ENCODE measurements at regions not wholly inside any gene's neighbourhood (a gene's known extent, or its start where the extent isn't known, plus 50 kb on each side); places are given as distances from the start of the nearest gene placed in this dataset.

- TF ChIP-seq CTCF (IDR thresholded peaks at IDR 0.05): no peak
- no peak overlapping the region for H3K4me3 Mint-ChIP-seq (ENCODE audit: unreplicated experiment)
- peaks cover 9% of the 10 kb centered on the region for H3K4me1 Mint-ChIP-seq (ENCODE audit: low read depth)
- no peak for DNase-seq (ENCODE audit: low spot score)
- no peaks in the 10 kb centered on the region for H3K27me3 Mint-ChIP-seq (ENCODE audit: low read depth)
- H3K27ac Mint-ChIP-seq (ENCODE audit: unreplicated experiment): no peak overlapping the region
- peaks cover 3% of the 10 kb centered on the region for H3K36me3 Mint-ChIP-seq (ENCODE audit: low read depth)
- peaks cover 13% of the 10 kb centered on the region for H3K9me3 Mint-ChIP-seq (ENCODE audit: low read depth)
These were observed 144.7 kb upstream of the INHBA start for GRCh38 chr7:41847606-41848005.

DNA sequence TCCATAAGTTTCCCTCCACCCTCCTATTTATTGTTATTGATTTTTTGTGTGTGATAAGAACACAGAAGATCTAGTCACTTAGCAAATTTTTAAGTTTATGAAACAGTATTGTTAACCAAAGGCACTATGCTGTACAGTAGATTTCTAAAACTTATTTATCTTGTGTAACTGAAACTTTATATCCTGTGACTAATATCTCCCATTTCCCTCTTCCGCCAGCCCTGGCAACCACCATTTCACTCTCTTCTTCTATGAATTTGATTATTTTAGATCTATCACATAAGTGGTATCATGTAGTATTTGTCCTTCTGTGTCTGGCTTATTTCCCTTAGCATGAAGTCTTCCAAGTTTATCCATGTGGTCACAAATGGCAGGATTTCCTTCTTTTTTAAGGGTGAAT is 144.3 kb upstream of the INHBA start:
- H3K4me3 Mint-ChIP-seq (ENCODE audit: unreplicated experiment): no peak overlapping the region
- TF ChIP-seq CTCF (IDR thresholded peaks at IDR 0.05): no peak

GRCh38 chr7:41842956-41843355 is 140.1 kb upstream of the INHBA start:
- no peak for TF ChIP-seq CTCF (IDR thresholded peaks at IDR 0.05)
- Mint-ChIP-seq H3K36me3 (ENCODE audit: low read depth) (no peaks in the 10 kb centered on the region), H3K9me3 (ENCODE audit: low read depth) (peaks cover 9% of the 10 kb centered on the region), H3K4me1 (ENCODE audit: low read depth) (peaks cover 8% of the 10 kb centered on the region), H3K27ac (ENCODE audit: unreplicated experiment) (no peak overlapping the region), H3K4me3 (ENCODE audit: unreplicated experiment) (no peak overlapping the region), H3K27me3 (ENCODE audit: low read depth) (no peaks in the 10 kb centered on the region)
- DNase-seq (ENCODE audit: low spot score): no peak

More for the DNA sequence above, 144.3 kb upstream of the INHBA start:
- Mint-ChIP-seq H3K27ac (ENCODE audit: unreplicated experiment) (no peak overlapping the region), H3K9me3 (ENCODE audit: low read depth) (peaks cover 17% of the 10 kb centered on the region), H3K36me3 (ENCODE audit: low read depth) (peaks cover 3% of the 10 kb centered on the region), H3K27me3 (ENCODE audit: low read depth) (no peaks in the 10 kb centered on the region), H3K4me1 (ENCODE audit: low read depth) (peaks cover 9% of the 10 kb centered on the region)
- no peak for DNase-seq (ENCODE audit: low spot score)

DNA sequence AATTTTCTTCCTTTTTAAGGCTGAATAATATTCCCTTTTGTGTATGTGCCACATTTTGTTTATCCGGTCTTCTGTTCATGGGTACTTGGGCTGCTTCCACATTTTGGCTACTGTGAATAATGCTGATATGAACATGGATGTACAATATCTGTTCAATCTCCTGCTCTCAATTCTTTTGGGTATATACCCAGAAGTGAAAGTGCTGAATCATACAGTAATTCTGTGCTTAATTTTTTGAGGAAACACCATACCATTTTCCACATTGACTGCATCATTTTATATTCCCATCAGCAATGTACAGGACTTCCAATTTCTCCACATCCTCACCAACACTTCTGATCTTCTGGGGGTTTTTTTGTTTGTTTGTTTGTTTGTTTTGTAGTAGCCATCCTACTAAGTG is 135.0 kb upstream of the INHBA start:
- no peak for TF ChIP-seq CTCF (IDR thresholded peaks at IDR 0.05)
- Mint-ChIP-seq H3K9me3 (ENCODE audit: low read depth) (peaks cover 9% of the 10 kb centered on the region), H3K27me3 (ENCODE audit: low read depth) (no peaks in the 10 kb centered on the region), H3K4me3 (ENCODE audit: unreplicated experiment) (no peak overlapping the region), H3K27ac (ENCODE audit: unreplicated experiment) (no peak overlapping the region), H3K4me1 (ENCODE audit: low read depth) (peaks cover 26% of the 10 kb centered on the region), H3K36me3 (ENCODE audit: low read depth) (no peaks in the 10 kb centered on the region)
- no peak for DNase-seq (ENCODE audit: low spot score)

DNA sequence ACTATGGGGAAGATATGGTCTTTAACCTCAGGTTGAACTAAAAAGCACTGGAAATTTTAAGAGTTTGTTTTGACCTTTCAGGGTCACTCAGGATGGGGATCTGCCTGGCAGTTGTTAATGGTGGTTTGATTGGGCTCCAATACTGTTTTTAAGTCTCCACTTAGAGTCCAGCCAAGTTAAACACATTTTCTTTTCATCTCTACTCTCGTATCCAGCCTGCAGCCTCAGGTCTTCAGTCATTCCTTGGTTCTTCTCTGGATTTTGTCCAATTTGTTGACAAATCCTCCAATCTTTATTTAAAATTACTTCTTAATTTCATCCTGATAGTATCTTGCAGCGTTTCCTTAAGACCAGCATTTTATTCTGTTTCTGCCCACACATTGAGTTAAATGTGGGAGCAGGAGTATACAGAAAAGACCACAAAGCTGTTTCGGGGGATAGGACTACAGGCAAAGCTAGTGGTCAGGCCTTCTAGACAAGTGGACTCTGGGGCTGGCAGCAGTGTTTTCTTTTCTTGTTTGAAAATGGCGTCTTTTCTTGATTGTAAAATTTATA is 133.2 kb upstream of the INHBA start:
- DNase-seq (ENCODE audit: low spot score): no peak
- Mint-ChIP-seq H3K4me3 (ENCODE audit: unreplicated experiment) (no peak overlapping the region), H3K9me3 (ENCODE audit: low read depth) (peaks cover 15% of the 10 kb centered on the region), H3K36me3 (ENCODE audit: low read depth) (peaks cover 1% of the 10 kb centered on the region), H3K27me3 (ENCODE audit: low read depth) (no peaks in the 10 kb centered on the region), H3K27ac (ENCODE audit: unreplicated experiment) (peak overlapping the region; percentile 98), H3K4me1 (ENCODE audit: low read depth) (peaks cover 27% of the 10 kb centered on the region)
- no peak for TF ChIP-seq CTCF (IDR thresholded peaks at IDR 0.05)

Measured in chondrocyte (in vitro differentiated cells).